Stimulated activated CD4-positive, alpha-beta T cell treated with anti-CD3 and anti-CD28 coated beads, Interleukin-4, amount 100 ng/mL, for 1 hour (primary cell): ENCODE measurements at regions not wholly inside any gene's neighbourhood (a gene's known extent, or its start where the extent isn't known, plus 50 kb on each side); places are given as distances from the start of the nearest gene placed in this dataset.

Source experiments
- DNase-seq: peaks from one replicate; pipeline ENCODE4 v3.0.0-alpha.2; 2020

DNA sequence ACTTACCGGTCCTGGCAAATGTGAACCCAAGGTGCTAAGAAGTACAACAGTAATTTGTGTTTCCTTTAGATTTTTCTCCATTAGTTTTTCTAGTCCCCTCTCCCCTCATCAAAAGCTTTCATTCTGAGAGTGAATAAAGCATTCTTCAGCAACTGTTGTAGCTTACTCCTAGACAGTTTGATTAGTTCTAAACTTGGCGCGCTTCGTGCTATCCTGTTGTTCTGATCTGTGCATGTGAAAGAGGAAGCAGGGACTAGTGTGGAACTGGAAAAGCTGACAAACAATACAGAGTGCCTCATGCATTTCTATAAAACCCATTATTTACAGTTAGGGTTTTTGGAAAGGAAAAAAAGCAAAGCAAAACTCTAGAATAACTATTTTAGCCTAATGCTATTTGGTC is 556.9 kb upstream of the SLIT2 start:
- no peak for DNase-seq

- no peak for DNase-seq
Observed at GRCh38 chr4:19693936-19694570, 557.7 kb upstream of the SLIT2 start.

DNA sequence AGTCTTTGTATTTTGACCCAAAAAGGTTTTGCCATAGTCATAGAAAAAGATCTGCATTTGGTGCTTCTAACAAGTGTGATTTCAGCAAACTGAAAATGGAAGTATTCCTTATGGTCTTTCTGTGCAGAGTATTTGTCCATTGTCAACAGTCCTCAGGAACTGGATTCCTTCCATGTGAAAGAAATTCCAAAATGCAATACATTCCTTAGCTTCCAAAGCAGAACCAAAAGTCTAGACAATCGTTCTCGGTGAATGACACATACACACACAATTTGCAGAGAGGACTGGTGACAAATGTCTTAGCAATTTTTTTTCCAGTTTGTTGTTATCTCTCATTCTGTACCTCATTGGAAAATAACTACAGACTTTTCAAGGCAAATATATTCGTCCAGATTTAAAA is 562.2 kb upstream of the SLIT2 start:
- DNase-seq = no peak

DNA sequence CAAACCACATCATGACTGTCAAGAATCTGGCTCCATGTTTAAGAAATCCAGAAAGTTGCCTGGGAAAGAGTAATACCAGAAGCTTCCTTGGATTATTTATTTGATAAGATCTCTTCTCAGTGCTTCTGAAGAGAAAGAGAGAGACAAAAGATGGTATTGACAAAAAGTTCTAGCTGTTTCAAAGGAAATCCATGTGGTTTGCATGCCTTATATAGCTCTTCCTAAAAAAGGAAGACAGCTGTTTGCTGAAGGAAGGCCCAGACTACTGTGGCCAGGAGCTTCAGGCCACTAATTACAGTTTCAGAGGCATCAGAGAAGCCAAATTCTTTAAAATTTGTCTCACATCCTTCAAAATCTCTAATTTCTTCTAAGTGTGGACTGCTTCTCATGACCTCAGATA is 565.2 kb upstream of the SLIT2 start:
- no peak for DNase-seq

DNA sequence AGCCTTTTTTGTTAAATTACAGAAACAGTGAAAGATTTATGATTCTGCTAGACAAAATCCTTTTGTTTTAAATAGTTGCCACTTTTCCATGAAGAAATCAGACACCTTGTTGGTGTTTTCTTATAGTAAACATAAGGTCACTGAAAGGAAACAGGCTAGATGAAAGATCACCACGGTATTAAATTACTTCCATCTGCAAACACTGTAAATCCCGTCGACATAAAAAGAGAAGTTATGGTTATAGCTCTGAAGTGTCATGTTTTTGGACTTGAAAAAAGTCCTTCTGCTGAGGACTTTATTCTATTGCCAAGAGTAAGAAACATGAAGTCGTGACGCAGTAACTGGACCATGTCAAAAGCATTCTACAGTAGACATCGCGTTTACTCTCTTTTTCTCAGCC is 567.6 kb upstream of the SLIT2 start:
- DNase-seq = no peak

DNA sequence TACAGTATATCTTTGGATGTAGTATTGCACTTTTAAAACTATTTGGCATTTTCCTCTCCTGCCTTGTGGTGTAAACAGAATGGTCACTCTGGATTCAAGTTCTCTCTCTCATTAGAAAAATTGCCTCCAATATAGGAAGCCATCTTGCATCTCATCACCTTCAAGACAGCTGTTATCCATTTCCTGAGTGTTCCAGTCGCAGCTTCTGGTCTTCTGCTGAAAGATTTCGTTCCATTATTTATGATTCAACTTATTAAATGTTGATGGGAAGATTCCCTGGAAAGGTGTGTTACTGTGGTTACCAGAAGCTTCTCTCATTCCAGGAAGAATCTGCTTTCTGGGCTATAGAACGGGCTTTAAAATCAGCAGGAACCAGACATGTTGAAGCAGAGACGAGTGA is 568.3 kb upstream of the SLIT2 start:
- DNase-seq = no peak

DNA sequence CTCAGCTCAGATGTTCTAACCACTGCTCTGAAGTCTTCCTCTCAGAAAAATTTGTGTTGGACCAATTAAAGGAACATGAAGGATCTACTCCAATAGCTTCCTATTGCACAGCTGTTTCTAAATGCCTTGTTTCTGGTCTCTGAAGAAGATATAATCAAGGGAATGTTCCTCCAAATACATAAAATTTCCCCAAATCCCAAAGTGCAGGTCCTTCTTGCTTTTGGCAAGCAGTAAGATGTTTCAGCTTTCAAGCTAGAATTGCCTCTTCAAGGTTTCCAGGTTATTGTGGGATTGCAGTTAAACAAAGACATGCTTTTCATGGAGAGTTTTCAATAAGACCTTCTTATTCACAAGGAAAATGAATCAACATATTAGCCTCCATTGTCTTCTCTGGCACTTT is 574.5 kb upstream of the SLIT2 start:
- no peak for DNase-seq

GRCh38 chr4:19675172-19675811 is 576.4 kb upstream of the SLIT2 start:
- DNase-seq = no peak

- no peak for DNase-seq
Observed at GRCh38 chr4:19659101-19659500, 592.6 kb upstream of the SLIT2 start.

- no peak for DNase-seq
Observed at GRCh38 chr4:19657856-19658255, 593.8 kb upstream of the SLIT2 start.

DNA sequence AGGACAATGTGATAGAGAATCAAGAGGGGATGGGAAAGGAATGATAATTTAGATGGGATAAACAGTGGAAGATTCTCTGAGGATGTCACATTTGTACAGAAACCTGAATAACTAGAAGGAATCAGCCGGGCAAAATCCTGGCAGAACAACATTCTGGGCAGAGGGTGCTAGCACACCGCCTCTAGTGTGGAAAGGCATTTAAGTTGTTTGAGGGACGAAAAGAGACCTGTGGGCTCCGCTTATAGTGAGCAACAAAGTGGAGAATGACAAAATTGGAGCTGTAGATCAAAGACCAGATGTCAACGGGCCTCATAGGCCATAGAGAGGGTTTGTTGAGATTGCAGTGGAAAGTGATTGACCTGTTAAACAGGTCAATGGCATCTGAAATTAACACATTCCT is 596.0 kb upstream of the SLIT2 start:
- DNase-seq = no peak

DNA sequence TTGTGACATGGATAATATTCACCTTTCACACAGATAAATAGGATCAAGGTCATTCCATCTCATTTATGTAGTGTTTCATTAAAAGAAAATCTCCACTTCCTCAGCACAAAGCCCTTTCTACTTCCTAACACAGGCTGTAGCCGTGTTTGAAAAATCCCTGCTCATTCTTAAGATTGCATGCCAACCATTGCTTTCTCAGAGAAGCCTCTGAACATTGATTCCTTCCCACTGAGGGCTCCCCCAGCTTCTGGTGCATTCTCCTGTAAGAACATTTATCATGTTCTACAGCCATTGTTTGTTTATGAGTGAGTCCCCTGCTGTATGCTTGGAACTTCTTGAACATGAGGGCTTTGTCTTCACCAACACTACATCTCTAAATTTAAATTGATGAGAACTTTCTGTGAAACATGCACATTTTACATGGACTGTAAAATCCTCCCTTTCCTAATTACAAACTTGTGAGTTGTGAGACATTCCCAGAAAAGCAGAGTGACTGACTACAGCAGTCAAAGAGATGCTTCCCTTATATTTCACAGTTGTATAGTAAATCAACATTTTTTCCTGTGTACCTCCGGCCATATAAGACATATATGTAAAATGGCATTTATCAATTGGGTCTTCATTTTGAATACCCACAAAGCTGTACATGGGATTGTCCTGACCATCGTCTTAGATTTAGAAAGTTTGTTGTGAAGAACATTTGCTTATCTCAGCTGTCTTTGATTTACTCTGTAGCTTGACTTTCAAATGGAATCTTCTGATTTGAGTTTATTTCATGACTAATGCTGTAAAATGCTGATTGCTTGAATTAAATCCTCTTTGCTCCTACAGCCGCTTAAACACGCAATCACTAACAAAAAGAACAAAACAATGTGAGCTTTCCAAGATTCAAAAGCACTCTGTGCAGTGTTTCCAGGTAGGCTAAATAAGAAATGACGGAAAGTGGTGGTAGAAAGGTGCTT is 600.5 kb upstream of the SLIT2 start:
- no peak for DNase-seq

- DNase-seq = no peak
Observed at GRCh38 chr4:19645589-19645988, 606.1 kb upstream of the SLIT2 start.

DNA sequence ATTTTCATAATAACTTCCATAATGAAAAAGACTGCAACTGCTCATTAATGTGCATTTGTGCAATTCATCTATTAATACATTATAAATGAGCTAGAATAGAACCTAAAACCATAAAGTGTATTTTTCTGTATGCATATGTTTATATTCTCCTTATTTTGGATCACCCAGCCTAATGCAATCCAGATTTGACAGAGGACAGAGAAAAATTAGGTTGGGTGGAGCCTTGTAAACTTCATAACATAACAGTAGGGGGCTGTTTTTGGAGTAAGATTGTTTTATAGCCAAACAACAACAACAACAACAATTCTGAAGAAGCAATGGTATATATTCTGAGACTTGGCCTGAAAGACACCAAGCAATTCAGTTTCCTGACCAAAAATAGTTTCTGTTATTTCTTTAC is 615.3 kb upstream of the SLIT2 start:
- DNase-seq = no peak

DNA sequence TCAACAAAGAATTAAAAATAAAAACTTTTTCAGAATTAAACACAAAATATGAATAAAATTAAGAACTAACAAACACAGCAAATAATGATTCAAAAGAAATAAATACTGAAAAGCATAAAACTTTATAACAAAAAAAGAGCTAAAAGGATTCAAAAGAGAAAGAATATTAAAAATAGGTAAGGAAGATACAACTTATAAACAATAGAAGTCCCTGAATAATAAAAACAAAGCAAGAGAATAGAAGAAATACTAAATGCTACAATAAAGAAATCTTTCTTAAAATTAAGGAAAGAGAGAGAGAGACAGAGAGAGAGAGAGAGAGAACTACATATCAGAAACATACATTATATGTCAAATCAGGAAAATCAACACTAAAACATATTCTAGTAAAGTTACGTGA is 619.9 kb upstream of the SLIT2 start:
- DNase-seq = no peak

DNA sequence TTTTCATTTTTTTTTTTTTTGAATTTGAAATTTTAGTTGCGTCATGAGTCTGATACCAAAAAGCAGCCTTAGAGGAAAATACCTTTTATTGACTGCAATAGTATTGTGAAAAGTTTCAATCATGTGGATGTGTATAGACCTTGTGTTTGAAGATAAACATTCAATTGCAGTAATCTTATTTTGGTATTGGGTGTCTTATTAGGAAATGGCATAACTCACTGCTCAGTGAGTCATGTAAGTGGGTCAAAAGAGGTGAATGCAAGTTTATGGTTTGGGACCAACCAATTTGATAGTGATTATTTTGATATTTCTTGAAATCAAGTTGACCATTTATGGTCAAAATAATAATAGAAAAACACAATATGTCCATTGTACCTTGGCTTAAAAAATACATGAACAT is 627.8 kb upstream of the SLIT2 start:
- DNase-seq = no peak

- DNase-seq = no peak
Observed at GRCh38 chr4:19615086-19615689, 636.5 kb upstream of the SLIT2 start.

DNA sequence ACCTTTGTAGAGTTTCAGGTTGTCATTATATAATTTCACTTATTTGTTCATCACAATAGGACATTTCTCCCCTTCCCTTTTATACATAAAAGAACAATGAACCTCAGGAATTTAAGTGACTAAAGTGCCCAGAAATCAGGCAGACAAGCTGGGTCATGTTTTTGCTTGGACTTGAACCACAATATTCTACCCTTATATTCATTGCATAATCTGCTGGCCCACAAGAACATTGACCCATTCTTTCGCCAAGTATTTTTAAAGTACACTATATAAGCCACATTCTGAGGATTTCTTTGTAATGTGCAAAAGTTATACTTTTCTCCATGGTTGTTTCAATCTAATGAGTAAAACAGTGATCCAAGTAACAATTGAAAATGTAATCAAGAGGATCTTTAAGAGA is 637.5 kb upstream of the SLIT2 start:
- no peak for DNase-seq

DNA sequence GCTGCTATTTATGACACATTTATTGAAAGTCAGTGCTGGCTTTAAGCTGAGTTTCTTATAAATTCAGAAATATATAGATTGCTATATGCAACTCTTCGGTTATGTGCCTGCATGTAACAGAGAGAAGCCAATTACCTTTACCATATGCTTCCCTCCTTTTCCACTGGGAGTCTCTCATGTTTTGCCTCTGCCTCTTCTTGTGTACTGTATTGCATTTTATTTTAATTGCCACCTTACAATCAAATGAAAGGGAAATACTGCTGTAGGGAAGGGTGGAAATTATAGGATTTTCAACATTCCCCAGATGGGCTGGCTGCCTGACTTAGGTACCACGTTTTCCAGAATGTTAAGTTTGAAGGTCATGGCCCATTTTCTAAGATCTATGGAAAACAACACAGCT is 655.4 kb upstream of the SLIT2 start:
- no peak for DNase-seq

DNA sequence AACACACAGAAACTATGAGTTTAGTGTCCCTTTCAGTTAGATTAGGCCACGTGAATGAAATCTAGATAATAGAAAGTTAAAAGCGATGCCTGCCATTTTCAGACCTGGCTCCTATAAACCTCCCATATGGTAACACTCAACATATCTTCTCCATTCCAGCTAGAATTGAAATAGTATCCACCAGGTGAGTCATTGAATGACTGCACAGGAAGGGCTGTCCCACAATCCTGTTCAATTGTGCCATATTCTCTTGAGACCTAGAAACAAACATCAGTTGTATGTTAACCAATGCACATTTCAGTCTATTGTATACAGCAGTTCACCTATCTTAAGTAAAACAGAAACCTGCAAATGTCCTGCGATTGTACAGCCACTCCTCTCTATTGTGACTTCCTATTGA is 659.3 kb upstream of the SLIT2 start:
- DNase-seq = no peak

DNA sequence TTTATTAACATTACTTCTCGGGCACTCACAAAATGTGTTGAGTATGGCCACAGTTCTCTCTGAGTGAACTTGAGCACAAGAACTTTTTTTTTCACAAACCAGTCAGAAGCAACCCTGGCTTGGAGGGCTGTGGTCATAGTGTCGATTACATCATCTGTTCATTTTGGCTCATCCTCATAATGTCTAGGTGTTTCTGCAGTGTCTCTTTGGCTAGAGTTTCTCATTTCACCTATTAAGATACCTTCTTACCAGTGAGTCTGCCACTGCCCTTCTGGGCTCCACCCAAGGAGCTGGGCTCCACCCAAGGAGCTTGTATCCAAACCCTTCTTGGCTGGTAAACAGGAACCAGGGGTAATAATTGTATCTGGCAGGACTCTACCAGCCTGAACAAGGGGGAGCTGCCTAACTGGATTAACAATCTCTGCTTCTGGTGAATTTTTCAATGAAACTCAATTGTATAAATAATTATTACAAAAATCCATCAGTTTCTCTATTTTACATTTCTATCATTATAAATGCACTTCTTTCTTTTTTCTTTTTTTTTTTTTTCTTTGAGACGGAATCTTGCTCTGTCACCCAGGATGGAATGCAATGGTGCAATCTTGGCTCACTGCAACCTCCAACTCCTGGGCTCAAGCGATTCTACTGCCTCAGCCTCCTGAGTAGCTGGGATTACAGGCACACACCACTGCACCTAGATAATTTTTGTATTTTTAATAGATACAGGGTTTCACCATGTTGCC is 667.7 kb upstream of the SLIT2 start:
- no peak for DNase-seq

GRCh38 chr4:19580095-19580494 is 671.6 kb upstream of the SLIT2 start:
- no peak for DNase-seq

- no peak for DNase-seq
Observed at GRCh38 chr4:19579608-19580007, 672.1 kb upstream of the SLIT2 start.
